ENCODE measurements at regions not wholly inside any gene's neighbourhood (a gene's known extent, or its start where the extent isn't known, plus 50 kb on each side); places are given as distances from the start of the nearest gene placed in this dataset.

DNA sequence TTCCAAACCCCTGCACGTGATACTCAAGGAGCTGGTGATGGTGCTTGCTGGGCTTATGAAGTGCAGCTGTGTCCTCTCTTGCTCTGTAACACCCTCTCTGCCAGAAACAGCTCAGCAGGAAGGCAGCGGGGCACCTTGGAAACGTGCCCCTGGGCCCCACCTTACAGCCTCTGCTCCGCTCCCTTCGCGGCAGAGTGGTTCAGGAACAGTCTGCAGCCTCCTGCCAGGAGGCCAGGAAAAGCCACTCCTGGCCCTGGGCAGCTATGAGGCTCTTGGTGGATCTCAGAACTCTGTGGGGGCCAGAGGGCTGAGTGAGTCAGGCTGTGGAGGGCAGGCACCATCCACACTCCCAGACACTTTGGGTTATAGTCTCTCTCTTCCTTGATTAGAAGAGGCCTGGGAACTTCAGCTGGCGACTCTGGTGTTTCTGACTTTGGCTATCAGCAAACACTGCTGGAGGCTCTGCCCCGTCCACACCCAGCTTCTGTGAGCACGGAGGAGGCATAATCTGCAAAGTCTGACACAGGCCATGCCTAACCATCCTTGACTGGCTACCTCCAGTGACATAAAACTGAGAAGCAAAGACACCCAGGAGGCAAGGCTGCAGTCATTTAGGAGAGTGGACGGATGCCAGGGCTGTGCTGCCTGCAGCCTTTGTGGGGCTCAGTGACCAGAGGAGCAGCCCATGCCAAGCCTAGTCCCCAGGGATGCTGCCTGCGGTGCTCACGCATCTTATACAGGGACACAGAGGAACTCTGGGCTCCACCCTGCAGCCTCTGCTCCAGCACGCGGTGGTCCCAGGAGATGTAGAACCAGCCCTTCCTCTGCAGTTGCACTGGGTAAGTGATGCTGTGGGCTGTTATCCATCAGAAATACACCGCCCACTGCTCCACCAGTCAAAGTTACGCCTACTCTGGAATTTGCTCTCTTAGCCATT lies 65.3 kb downstream of the METRNL start:
- CTCF ChIA-PET, result interaction anchor here (0.6 kb wide), 1 partner anchor 363 kb away, joined by 3 read pairs; no protein-coding TSS in a partner anchor
- H3K36me3 Mint-ChIP-seq (ENCODE audit: low read depth), result no peaks in the 10 kb centered on the region
- POLR2A ChIA-PET, result no interaction called here
- H3K27me3 Mint-ChIP-seq, result peaks cover 32% of the 10 kb centered on the region
- H3K27ac Mint-ChIP-seq, result no peak overlapping the region
- H3K4me1 Mint-ChIP-seq, result peaks cover 21% of the 10 kb centered on the region
- H3K9me3 Mint-ChIP-seq, result no peaks in the 10 kb centered on the region
- DNase-seq, result no peak
- H3K4me3 Mint-ChIP-seq, result no peak overlapping the region

DNA sequence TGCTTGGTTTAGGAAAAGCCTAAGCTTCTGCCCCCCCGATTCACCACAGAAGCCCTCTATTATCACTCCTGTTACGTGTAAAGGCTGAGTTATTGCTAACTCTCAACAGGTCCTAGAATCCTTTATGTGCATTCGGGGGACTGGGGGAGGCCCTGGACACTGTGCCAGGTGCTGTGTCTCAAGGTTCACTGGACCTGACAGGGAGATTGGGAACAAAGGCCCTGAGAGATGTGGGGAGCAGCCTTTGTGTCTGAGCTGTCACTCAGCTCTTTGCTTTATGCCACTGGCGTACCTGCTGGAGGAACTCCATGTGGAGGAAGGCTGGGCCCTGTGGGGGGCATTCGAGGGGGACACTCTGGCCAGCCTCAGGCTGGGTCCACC lies 65.9 kb downstream of the METRNL start:
- no peak overlapping the region for H3K4me3 Mint-ChIP-seq
- no peak for DNase-seq

DNA sequence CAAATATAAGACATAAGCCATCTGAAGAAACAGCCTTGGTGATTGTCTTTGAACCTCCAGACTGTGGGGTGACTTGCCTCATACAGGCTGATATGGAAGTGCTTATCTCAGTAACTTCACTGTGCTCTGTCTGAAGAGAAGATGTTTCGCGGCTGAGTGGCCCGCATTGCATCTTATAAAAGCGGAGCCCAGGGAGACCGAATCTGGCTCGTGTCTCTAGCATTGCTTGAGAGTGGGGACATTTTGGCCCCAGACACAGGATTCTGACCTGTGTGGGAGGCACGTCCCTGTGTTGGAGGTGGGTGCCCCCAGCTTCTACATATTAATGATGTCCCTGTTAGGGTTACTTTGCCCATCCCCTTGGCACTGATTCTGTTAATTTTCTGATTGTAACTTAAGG lies 66.4 kb downstream of the METRNL start:
- H3K27me3 Mint-ChIP-seq, result peaks cover 27% of the 10 kb centered on the region
- ChIA-PET POLR2A (no interaction called here), CTCF (interaction anchor here (1.6 kb wide), 1 partner anchor 22 kb away, joined by 3 read pairs; no protein-coding TSS in a partner anchor)

More for the DNA sequence above, 65.9 kb downstream of the METRNL start:
- ChIA-PET POLR2A (no interaction called here), CTCF (interaction anchor here (0.6 kb wide), 1 partner anchor 364 kb away, joined by 3 read pairs; no protein-coding TSS in a partner anchor)
- Mint-ChIP-seq H3K36me3 (ENCODE audit: low read depth) (no peaks in the 10 kb centered on the region), H3K9me3 (no peaks in the 10 kb centered on the region), H3K27me3 (peaks cover 31% of the 10 kb centered on the region), H3K4me1 (peaks cover 21% of the 10 kb centered on the region), H3K27ac (no peak overlapping the region)

DNA sequence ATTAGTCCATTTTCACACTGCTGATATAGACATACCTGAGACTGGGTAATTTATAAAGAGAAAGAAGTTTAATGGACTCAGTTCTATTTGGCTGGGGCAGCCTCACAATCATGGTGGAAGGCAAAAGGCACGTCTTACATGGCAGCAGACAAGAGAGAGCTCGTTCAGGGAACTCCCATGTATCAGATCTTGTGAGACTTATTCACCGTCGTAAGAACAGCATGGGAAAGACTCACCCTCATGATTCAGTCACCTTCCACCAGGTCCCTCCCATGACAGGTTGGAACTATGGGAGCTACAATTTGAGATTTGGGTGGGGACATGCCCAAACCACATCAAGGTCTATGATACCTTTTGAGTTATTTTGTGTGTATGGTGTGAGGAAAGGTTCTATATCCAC lies 66.9 kb downstream of the METRNL start:
- ChIA-PET CTCF (interaction anchor here (1.6 kb wide), 1 partner anchor 23 kb away, joined by 3 read pairs; no protein-coding TSS in a partner anchor), POLR2A (no interaction called here)
- no peak for DNase-seq
- Mint-ChIP-seq H3K9me3 (no peaks in the 10 kb centered on the region), H3K27ac (no peak overlapping the region), H3K27me3 (peaks cover 22% of the 10 kb centered on the region), H3K4me1 (peaks cover 21% of the 10 kb centered on the region), H3K36me3 (ENCODE audit: low read depth) (no peaks in the 10 kb centered on the region), H3K4me3 (no peak overlapping the region)

More for the DNA sequence above, 66.4 kb downstream of the METRNL start:
- H3K4me1 Mint-ChIP-seq, result peaks cover 21% of the 10 kb centered on the region
- H3K27ac Mint-ChIP-seq, result no peak overlapping the region
- H3K9me3 Mint-ChIP-seq, result no peaks in the 10 kb centered on the region
- H3K4me3 Mint-ChIP-seq, result no peak overlapping the region
- no peaks in the 10 kb centered on the region for H3K36me3 Mint-ChIP-seq (ENCODE audit: low read depth)
- DNase-seq, result no peak

DNA sequence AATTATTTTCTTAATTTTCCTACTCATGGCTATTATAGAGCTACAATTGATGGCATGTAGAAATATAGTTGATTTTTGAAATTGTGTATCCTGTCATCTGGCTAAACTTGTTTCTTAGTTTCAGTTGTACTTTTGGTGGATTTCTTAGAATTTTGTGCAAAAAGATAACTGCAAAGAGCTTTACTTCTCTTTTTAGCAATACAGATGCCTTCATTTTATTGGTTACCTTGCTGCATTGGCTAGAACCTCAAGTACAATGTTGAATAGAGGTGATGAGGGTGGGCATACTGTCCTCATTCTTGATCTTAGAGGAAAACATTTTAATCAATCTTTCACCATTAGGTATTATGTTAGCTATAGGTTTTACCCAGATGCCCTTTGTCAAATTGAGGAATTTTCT lies 67.9 kb downstream of the METRNL start:
- Mint-ChIP-seq H3K27ac (no peak overlapping the region), H3K36me3 (ENCODE audit: low read depth) (no peaks in the 10 kb centered on the region)
- POLR2A ChIA-PET, result no interaction called here

DNA sequence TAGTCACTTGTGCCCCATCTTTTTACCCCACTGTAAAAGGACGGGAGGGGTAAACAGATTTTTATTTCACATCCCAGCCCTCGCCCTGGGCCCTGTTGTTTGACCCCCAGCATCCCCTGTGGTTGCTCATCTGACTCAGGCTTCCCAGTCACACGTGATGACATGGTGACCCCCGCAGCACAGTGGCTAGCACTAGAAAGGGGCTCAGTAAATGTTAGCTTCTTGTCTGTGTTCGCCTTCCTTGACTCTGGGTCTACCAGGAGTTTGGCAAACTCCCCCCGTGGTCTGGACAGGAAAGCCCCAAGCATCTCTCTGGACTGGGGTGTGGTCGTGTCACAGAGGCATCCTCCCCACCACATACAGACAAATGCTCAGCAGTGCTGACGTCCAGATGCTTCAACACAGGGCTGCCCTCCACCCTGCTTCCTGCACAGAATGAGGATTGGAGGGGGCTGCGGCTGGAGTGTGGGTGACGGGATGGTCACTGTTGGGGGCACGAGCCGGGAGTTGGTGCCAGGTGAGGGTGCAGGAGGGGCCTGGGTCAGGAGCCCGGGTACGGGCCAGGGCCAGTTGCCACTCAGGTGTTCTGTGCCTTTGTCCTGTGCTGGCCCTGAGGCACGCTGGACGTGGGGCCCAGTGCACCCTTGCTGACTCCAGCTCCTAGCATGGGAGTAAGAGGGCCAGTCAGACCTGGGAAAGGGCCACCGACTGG lies 69.1 kb downstream of the METRNL start:
- H3K27me3 Mint-ChIP-seq, result peaks cover 14% of the 10 kb centered on the region
- DNase-seq, result no peak
- POLR2A ChIA-PET, result no interaction called here
- H3K36me3 Mint-ChIP-seq (ENCODE audit: low read depth), result no peaks in the 10 kb centered on the region
- no peak overlapping the region for H3K27ac Mint-ChIP-seq
- no peaks in the 10 kb centered on the region for H3K9me3 Mint-ChIP-seq
- H3K4me3 Mint-ChIP-seq, result no peak overlapping the region
- peaks cover 21% of the 10 kb centered on the region for H3K4me1 Mint-ChIP-seq
- CTCF ChIA-PET, result no interaction called here

More for the DNA sequence above, 67.9 kb downstream of the METRNL start:
- CTCF ChIA-PET, result interaction anchor here (0.9 to 1.6 kb wide), 2 partner anchors 24 to 53 kb away, joined by 3 read pairs; no protein-coding TSS in a partner anchor
- Mint-ChIP-seq H3K4me3 (no peak overlapping the region), H3K9me3 (no peaks in the 10 kb centered on the region), H3K27me3 (peaks cover 18% of the 10 kb centered on the region), H3K4me1 (peaks cover 21% of the 10 kb centered on the region)
- DNase-seq, result no peak

DNA sequence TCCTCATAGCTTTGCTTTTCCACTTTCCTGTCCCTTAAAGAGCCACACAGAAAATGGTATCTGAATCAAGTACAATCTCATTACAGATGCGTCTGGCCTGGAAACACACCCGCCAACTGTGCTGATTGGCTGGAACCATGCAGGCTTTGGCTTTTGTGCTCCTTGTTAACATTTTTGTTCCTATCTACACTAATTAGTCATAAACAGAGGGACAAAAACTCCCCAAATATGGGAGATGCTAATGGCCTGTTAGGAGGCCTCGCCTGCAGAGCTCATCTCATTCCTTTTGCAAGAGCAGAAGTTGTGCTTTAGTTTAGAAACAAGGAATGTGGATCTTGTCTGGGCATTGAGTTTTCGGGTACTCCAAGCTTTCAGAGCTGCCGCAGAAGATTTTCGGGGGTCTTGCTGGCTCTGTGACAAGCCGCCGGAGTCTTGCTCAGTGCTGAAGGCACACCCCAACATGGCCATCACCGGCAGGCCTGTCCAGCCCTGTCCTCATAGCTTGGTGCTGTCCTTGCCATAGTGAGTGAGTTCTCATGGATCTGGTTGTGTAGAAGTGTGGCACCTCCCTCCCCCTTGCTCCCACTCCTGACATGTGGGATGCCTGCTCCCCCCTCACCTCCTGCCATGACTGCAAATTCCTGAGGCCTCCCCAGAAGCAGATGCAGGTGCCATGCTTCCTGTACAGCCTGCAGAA lies 69.8 kb downstream of the METRNL start:
- H3K36me3 Mint-ChIP-seq (ENCODE audit: low read depth), result no peaks in the 10 kb centered on the region
- ChIA-PET CTCF (no interaction called here), POLR2A (no interaction called here)
- DNase-seq, result no peak
- peaks cover 21% of the 10 kb centered on the region for H3K4me1 Mint-ChIP-seq
- H3K27ac Mint-ChIP-seq, result no peak overlapping the region
- H3K4me3 Mint-ChIP-seq, result no peak overlapping the region
- peaks cover 14% of the 10 kb centered on the region for H3K27me3 Mint-ChIP-seq
- H3K9me3 Mint-ChIP-seq, result no peaks in the 10 kb centered on the region

DNA sequence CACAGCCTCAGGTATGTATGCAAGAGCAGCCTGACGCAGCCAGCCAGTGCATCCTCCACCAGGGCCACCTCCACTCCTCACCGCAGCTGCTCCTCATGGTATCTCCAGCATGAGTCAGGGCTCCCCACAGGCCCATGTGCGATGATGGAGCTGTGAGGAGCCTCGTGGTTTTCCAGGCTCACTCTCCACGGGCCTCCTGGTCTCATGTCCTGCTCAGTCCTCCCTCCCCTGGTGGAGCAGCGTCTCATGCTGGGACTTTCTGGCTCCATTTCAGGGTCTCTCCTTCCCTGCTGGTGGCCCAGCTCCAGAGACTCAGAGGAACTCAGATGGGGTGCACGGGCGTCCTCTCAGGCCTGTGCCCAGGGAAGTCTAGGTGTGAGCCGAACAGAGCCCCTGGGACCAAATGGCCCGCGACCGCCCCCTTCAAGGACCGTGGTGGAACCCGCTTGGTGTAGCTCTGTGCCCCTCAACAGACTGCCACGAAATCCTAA lies 70.4 kb downstream of the METRNL start:
- Mint-ChIP-seq H3K9me3 (no peaks in the 10 kb centered on the region), H3K4me3 (no peak overlapping the region), H3K4me1 (peaks cover 21% of the 10 kb centered on the region), H3K27ac (no peak overlapping the region), H3K27me3 (peaks cover 14% of the 10 kb centered on the region), H3K36me3 (ENCODE audit: low read depth) (no peaks in the 10 kb centered on the region)
- DNase-seq, result no peak
- ChIA-PET CTCF (no interaction called here), POLR2A (no interaction called here)

DNA sequence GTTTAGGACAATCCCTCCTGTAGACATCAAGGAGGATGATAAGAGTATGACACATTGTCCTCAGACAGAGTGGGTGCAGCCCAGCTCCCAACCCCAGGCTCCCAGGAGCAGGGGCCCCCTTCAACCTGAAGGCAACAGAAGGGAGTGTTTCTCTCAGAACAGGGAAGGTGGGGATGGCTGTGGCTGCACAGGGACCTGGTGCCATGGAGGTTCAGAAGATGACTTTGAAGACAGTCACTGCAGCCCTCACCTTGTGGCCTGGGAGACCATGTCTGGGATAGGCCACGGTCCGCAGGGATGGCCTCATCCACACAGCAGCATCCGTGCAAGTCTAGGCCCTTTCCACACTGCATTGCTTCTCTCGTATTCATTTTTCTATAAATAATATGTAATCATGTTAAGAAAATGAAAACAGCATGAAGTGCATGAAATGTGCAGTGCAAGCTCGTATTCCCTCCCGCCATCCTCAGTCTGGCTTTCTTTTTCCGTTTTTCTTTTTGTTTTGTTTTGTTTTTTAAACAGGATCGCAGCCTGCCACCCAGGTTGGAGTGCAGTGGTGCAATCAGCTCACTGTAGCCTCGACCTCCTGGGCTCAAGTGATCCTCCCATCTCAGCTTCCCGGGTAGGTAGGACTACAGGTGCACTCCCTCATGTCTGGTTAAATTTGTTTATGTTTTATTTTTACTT lies 71.1 kb downstream of the METRNL start:
- ChIA-PET POLR2A (no interaction called here), CTCF (no interaction called here)
- peaks cover 13% of the 10 kb centered on the region for H3K27me3 Mint-ChIP-seq
- peaks cover 23% of the 10 kb centered on the region for H3K4me1 Mint-ChIP-seq
- H3K4me3 Mint-ChIP-seq, result no peak overlapping the region
- no peak for DNase-seq
- no peaks in the 10 kb centered on the region for H3K9me3 Mint-ChIP-seq
- H3K27ac Mint-ChIP-seq, result no peak overlapping the region
- H3K36me3 Mint-ChIP-seq (ENCODE audit: low read depth), result no peaks in the 10 kb centered on the region

DNA sequence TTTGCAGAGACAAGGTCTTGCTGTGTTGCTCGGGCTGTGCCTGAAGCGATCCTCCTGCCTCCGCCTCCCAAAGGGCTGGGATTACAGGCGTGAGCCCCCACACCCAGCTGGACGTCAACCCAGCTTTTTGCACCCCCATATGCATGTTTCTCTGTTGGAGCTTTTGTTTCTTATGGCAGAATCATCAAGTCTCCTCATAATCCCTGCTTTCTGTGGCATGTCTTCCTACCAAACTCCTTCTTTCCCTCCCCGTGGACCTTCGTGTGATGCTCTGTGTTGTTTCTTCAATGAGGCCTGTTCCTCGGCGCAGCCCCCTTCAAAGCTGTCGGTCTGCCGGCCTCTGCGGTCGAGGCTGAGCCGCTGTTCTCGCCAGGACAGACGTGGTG lies 71.6 kb downstream of the METRNL start:
- no peaks in the 10 kb centered on the region for H3K36me3 Mint-ChIP-seq (ENCODE audit: low read depth)
- no peak overlapping the region for H3K4me3 Mint-ChIP-seq
- H3K9me3 Mint-ChIP-seq, result no peaks in the 10 kb centered on the region
- no peak for DNase-seq
- ChIA-PET POLR2A (no interaction called here), CTCF (no interaction called here)
- peaks cover 13% of the 10 kb centered on the region for H3K27me3 Mint-ChIP-seq
- H3K27ac Mint-ChIP-seq, result no peak overlapping the region
- H3K4me1 Mint-ChIP-seq, result peaks cover 24% of the 10 kb centered on the region

DNA sequence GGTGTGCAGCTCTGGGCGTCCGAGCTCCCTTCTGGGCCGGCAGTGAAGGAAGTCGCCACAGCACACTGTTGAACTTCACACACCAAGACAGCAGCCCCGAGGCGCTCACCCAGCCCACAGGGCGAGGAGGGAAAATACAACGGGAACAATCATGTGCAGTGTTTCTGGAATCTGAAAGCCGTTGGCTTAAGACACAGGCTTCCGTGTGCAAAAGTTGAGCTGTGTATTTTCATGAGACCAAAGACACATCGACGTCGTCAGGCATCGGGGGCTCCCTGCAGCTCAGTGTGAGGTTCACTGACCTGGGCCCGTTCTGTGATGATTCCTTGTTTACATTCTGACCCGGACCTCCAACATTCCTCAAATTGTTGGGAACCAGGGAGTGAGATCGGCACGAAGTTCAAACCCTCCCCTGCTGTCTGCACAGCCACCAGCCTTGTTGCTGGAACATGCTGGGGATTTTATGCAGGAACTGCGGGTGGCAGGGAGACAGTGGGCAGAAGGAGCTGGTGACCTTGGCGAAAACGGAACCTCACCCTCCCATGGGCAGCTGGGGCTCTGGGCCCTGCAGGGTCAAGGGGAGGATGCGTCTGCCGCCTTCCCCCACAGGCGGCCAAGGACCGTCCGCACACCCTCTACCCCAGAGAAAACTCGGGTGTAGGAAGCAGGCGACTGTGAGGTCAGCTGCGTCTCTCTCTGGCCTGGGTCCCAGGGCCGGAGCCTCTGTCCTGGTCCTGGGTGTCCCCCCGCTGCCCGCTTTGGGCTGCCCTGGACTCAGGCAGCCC lies 72.2 kb downstream of the METRNL start:
- Mint-ChIP-seq H3K27me3 (peaks cover 11% of the 10 kb centered on the region), H3K36me3 (ENCODE audit: low read depth) (no peaks in the 10 kb centered on the region), H3K4me1 (peaks cover 21% of the 10 kb centered on the region), H3K4me3 (no peak overlapping the region), H3K9me3 (no peaks in the 10 kb centered on the region), H3K27ac (no peak overlapping the region)
- ChIA-PET POLR2A (no interaction called here), CTCF (no interaction called here)
- DNase-seq, result no peak

DNA sequence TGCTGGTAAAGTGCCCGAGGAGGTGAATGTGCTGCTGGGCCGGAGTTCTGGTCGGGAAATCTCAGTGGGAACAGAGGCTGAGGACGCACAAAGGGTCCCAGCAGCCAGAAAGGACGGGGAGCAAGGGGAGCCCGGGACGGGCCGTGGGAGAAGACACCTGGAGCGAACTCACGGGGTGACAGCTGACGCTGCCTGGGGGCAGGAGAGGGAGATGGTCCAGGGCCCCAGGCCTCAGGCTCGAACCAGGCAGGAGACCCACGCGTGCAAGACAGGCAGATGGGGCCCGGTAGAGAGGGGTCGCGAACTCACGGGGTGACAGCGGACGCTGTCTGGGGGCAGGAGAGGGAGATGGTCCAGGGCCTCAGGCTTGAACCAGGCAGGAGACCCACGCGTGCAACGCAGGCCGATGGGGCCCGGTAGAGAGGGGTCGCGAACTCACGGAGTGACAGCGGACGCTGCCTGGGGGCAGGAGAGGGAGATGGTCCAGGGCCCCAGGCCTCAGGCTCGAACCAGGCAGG lies 72.9 kb downstream of the METRNL start:
- no peak for DNase-seq
- peaks cover 15% of the 10 kb centered on the region for H3K4me1 Mint-ChIP-seq
- H3K4me3 Mint-ChIP-seq, result no peak overlapping the region
- CTCF ChIA-PET, result no interaction called here
- H3K9me3 Mint-ChIP-seq, result no peaks in the 10 kb centered on the region
- H3K36me3 Mint-ChIP-seq (ENCODE audit: low read depth), result no peaks in the 10 kb centered on the region
- no peak overlapping the region for H3K27ac Mint-ChIP-seq
- peaks cover 10% of the 10 kb centered on the region for H3K27me3 Mint-ChIP-seq
- POLR2A ChIA-PET, result no interaction called here
